PC-3 (cell line): ENCODE measurements at regions not wholly inside any gene's neighbourhood (a gene's known extent, or its start where the extent isn't known, plus 50 kb on each side); places are given as distances from the start of the nearest gene placed in this dataset.

ENCODE experiments used
- ATAC-seq: fragments of 200-7000 bp; cut with Tn5 transposase; 2 replicates; pipeline ENCODE4 v1.9.1; 2020; ENCODE audit warnings: mild to moderate bottlenecking, moderate library complexity
- BruUV-seq: library from RNA; stranded (reverse); fragments of 400-500 nt; replicated peaks from 2 replicates; lab custom pipeline; 2021; lab: Mats Ljungman, UMichigan
- CTCF ChIA-PET: fragments of 300-600 bp; sonication (Branson Sonifier 250); formaldehyde crosslinking; loops from one replicate; lab custom pipeline; 2022; ENCODE audit warnings: antibody characterized with exemption; lab: Charles Lee
- POLR2A ChIA-PET: fragments of 300-600 bp; sonication (Branson Sonifier 250); formaldehyde crosslinking; loops from one replicate; lab custom pipeline; 2022; ENCODE audit warnings: antibody characterized with exemption; ENCODE audit not compliant: unreplicated experiment; lab: Charles Lee
- DNase-seq: peaks from one replicate; pipeline ENCODE4 v3.0.0-alpha.2; 2015
- H2AFZ ChIP-seq: fragments of 300-600 bp; sonication (generic); 2 replicates; pipeline ENCODE4 v1.6.0; 2016; ENCODE audit warnings: antibody characterized with exemption, low read length
- H3F3A ChIP-seq: fragments of 300-600 bp; sonication (generic); one replicate; pipeline ENCODE4 v1.6.0; 2017; ENCODE audit warnings: antibody characterized with exemption, low read length, control low read depth, mild to moderate bottlenecking; ENCODE audit not compliant: unreplicated experiment
- H3K27ac ChIP-seq: fragments of 300-600 bp; sonication (generic); 2 replicates; pipeline ENCODE4 v1.5.1; 2016; ENCODE audit warnings: mild to moderate bottlenecking, low read length
- H3K27me3 ChIP-seq: fragments of 300-600 bp; sonication (generic); 2 replicates; pipeline ENCODE4 v1.6.1; 2016; ENCODE audit warnings: low read length, mixed read lengths
- H3K36me3 ChIP-seq: fragments of 300-600 bp; sonication (generic); 2 replicates; pipeline ENCODE4 v1.6.1; 2016; ENCODE audit warnings: low read depth, mixed run types, low read length, mixed read lengths
- H3K4me1 ChIP-seq: fragments of 300-600 bp; sonication (generic); 2 replicates; pipeline ENCODE4 v1.5.1; 2016; ENCODE audit warnings: low read length; ENCODE audit not compliant: insufficient read depth
- H3K4me2 ChIP-seq: fragments of 300-600 bp; sonication (generic); 2 replicates; pipeline ENCODE4 v1.6.0; 2016; ENCODE audit warnings: low read length
- H3K4me3 ChIP-seq: fragments of 300-600 bp; sonication (generic); 2 replicates; pipeline ENCODE4 v1.5.1; 2016; ENCODE audit warnings: mild to moderate bottlenecking, low read length, mixed read lengths
- H3K79me2 ChIP-seq: fragments of 300-600 bp; sonication (generic); 2 replicates; pipeline ENCODE4 v1.6.1; 2017; ENCODE audit warnings: low read length, mixed read lengths
- H3K9ac ChIP-seq: fragments of 300-600 bp; sonication (generic); 2 replicates; pipeline ENCODE4 v1.6.0; 2016; ENCODE audit warnings: mild to moderate bottlenecking, low read length
- H3K9me2 ChIP-seq: fragments of 300-600 bp; sonication (generic); replicated peaks from 2 replicates; pipeline ENCODE4 v1.6.1; 2016; ENCODE audit warnings: mixed run types, low read length, mixed read lengths
- H3K9me3 ChIP-seq: fragments of 300-600 bp; sonication (generic); 2 replicates; pipeline ENCODE4 v1.6.1; 2016; ENCODE audit warnings: low read length, mixed read lengths
- H4K20me1 ChIP-seq: fragments of 300-600 bp; sonication (generic); 2 replicates; pipeline ENCODE4 v1.6.1; 2016; ENCODE audit warnings: low read length, mixed read lengths
- CTCF ChIP-seq: fragments of 300-600 bp; sonication (generic); conservative IDR thresholded peaks from 2 replicates; pipeline ENCODE4 v1.5.1; 2017; ENCODE audit warnings: antibody characterized with exemption, low read depth, mild to moderate bottlenecking, low read length
- EZH2 ChIP-seq: fragments of 300-600 bp; sonication (generic); IDR thresholded peaks from one replicate; pipeline ENCODE4 v1.6.1; 2017; ENCODE audit warnings: antibody characterized with exemption, mild to moderate bottlenecking, low read length; ENCODE audit not compliant: unreplicated experiment
- EZH2phosphoT487 ChIP-seq: fragments of 300-600 bp; sonication (generic); IDR thresholded peaks from 2 replicates; pipeline ENCODE4 v1.6.1; 2018; ENCODE audit warnings: mild to moderate bottlenecking, antibody characterized with exemption, low read length, borderline replicate concordance
- intact Hi-C: fragments of 100-400 bp; cut with micrococcal nuclease; formaldehyde crosslinking; loops from 2 replicates; pipeline ENCODE4 v1.9.0; 2023

GRCh38 chrX:126489116-126489695, 63.4 kb downstream of the DCAF12L1 start:
- H3K27me3 ChIP-seq = no peaks in the 10 kb centered on the region
- TF ChIP-seq CTCF = no peak
- no peak for TF ChIP-seq EZH2
- TF ChIP-seq EZH2phosphoT487 = no peak
- H3K4me1 ChIP-seq = no peaks in the 10 kb centered on the region
- no peaks in the 10 kb centered on the region for H3K36me3 ChIP-seq
- no peaks in the 10 kb centered on the region for H4K20me1 ChIP-seq
- DNase-seq (no peak), ATAC-seq (no peak)
- intact Hi-C loops = no loop called here
- no peak overlapping the region for H3K9ac ChIP-seq
- no peak overlapping the region for H3K4me2 ChIP-seq
- no peaks in the 10 kb centered on the region for H3F3A ChIP-seq
- CTCF ChIA-PET = no interaction called here
- H3K4me3 ChIP-seq = no peak overlapping the region
- BruUV-seq = no TSS peak
- no peaks in the 10 kb centered on the region for H3K9me2 ChIP-seq
- H3K9me3 ChIP-seq = no peaks in the 10 kb centered on the region
- H2AFZ ChIP-seq = no peak overlapping the region
- POLR2A ChIA-PET = no interaction called here
- no peak overlapping the region for H3K27ac ChIP-seq
- no peaks in the 10 kb centered on the region for H3K79me2 ChIP-seq

- ChIA-PET CTCF (no interaction called here), POLR2A (no interaction called here)
- BruUV-seq = no TSS peak
- Histone ChIP-seq H3K4me2 (no peak overlapping the region), H3K27ac (no peak overlapping the region), H2AFZ (no peak overlapping the region), H3F3A (no peaks in the 10 kb centered on the region), H3K9me2 (no peaks in the 10 kb centered on the region), H3K79me2 (no peaks in the 10 kb centered on the region), H3K27me3 (no peaks in the 10 kb centered on the region), H3K4me1 (no peaks in the 10 kb centered on the region), H4K20me1 (no peaks in the 10 kb centered on the region), H3K9me3 (no peaks in the 10 kb centered on the region), H3K4me3 (no peak overlapping the region), H3K36me3 (no peaks in the 10 kb centered on the region), H3K9ac (no peak overlapping the region)
- intact Hi-C loops = no loop called here
- ATAC-seq (no peak; the same call in 1 of the 2 replicates), DNase-seq (peak; percentile 3)
- no peak for TF ChIP-seq EZH2phosphoT487
- no peak for TF ChIP-seq EZH2
- TF ChIP-seq CTCF = no peak
These were observed 67.2 kb downstream of the DCAF12L1 start for GRCh38 chrX:126485409-126485808.

DNA sequence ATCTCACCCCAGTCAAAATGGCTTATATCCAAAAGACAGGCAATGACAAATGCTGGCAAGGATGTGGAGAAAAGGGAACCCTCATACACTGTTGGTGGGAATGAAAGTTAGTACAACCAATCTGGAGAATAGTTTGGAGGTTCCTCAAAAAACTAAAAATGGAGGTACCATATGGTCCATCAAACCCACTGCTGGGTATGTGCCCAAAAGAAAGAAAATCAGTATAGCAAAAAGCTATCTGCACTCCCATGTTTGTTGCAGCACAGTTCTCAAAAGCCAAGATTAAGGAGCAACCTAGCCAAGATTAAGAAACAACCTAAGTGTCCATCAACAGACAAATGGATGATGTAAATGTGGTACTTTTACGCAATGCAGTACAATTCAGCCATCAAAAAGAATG, 70.7 kb downstream of the DCAF12L1 start:
- BruUV-seq = no TSS peak
- ATAC-seq = no peak

More for the DNA sequence above, 70.7 kb downstream of the DCAF12L1 start:
- no peaks in the 10 kb centered on the region for H3K9me2 ChIP-seq
- intact Hi-C loops = no loop called here
- H3K79me2 ChIP-seq = no peaks in the 10 kb centered on the region
- no peak overlapping the region for H3K27ac ChIP-seq
- no peak for DNase-seq
- no peaks in the 10 kb centered on the region for H3K27me3 ChIP-seq
- ChIA-PET POLR2A (no interaction called here), CTCF (no interaction called here)
- H3K4me1 ChIP-seq = no peaks in the 10 kb centered on the region
- no peaks in the 10 kb centered on the region for H3F3A ChIP-seq
- no peak overlapping the region for H3K9ac ChIP-seq
- H2AFZ ChIP-seq = no peak overlapping the region
- TF ChIP-seq EZH2phosphoT487 = no peak
- no peak for TF ChIP-seq EZH2
- no peak for TF ChIP-seq CTCF
- H3K4me2 ChIP-seq = no peak overlapping the region
- H3K36me3 ChIP-seq = no peaks in the 10 kb centered on the region
- H3K4me3 ChIP-seq = no peak overlapping the region
- H4K20me1 ChIP-seq = no peaks in the 10 kb centered on the region
- H3K9me3 ChIP-seq = no peaks in the 10 kb centered on the region
